MM.1S (cell line): ENCODE measurements at regions not wholly inside any gene's neighbourhood (a gene's known extent, or its start where the extent isn't known, plus 50 kb on each side); places are given as distances from the start of the nearest gene placed in this dataset.

Experiments
- EZH2phosphoT487 ChIP-seq: fragments of 300-600 bp; sonication (generic); IDR thresholded peaks from 2 replicates; pipeline ENCODE4 v1.6.1; 2018; ENCODE audit warnings: antibody characterized with exemption, low read length
- TF ChIP-seq, protein P1 (sequence below): fragments of 300-600 bp; sonication (generic); IDR thresholded peaks from 2 replicates; pipeline ENCODE4 v1.5.1; 2016; ENCODE audit warnings: antibody characterized with exemption, low read length, mixed read lengths

DNA sequence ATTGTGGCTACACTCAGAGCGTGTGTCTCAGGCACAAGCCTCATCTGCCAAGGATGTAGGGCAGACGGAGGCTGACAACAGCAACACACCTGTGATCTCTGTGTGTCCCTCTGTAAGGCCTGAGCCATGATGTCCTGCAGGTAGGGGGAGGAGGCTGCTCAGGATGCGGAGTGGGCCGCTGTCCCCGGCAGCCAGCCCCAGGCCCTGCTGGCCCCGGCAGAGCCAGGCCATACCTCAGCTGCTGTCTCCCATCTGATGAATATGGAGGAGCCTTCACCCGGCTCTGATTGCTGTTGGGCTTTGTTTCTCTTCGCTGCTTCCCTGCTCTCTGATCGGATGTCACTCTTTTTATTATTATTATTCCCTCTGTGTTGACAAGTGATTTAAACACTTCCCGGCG, 83.6 kb upstream of the NCAM1 start:
- TF ChIP-seq, protein P1, sequence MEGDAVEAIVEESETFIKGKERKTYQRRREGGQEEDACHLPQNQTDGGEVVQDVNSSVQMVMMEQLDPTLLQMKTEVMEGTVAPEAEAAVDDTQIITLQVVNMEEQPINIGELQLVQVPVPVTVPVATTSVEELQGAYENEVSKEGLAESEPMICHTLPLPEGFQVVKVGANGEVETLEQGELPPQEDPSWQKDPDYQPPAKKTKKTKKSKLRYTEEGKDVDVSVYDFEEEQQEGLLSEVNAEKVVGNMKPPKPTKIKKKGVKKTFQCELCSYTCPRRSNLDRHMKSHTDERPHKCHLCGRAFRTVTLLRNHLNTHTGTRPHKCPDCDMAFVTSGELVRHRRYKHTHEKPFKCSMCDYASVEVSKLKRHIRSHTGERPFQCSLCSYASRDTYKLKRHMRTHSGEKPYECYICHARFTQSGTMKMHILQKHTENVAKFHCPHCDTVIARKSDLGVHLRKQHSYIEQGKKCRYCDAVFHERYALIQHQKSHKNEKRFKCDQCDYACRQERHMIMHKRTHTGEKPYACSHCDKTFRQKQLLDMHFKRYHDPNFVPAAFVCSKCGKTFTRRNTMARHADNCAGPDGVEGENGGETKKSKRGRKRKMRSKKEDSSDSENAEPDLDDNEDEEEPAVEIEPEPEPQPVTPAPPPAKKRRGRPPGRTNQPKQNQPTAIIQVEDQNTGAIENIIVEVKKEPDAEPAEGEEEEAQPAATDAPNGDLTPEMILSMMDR, result no peak
- TF ChIP-seq EZH2phosphoT487, result no peak
